Left renal pelvis (tissue), 4 donors: ENCODE measurements at regions not wholly inside any gene's neighbourhood (a gene's known extent, or its start where the extent isn't known, plus 50 kb on each side); places are given as distances from the start of the nearest gene placed in this dataset.

Source experiments
- DNase-seq, 4 donors: peaks; one replicate each; pipeline ENCODE4 v3.0.0-alpha.2; 2013; ENCODE audit warnings: low read depth in 4 of 4, low spot score in 3 of 4

- DNase-seq = no peak
These were observed 69.8 kb upstream of the TMEM33 start for GRCh38 chr4:41865306-41865980.

- no peak for DNase-seq
These were observed 76.1 kb upstream of the TMEM33 start for GRCh38 chr4:41859087-41859486.

GRCh38 chr4:41857226-41857641 is 78.0 kb upstream of the TMEM33 start:
- DNase-seq = no peak

GRCh38 chr4:41856797-41857196 is 78.4 kb upstream of the TMEM33 start:
- DNase-seq = no peak

GRCh38 chr4:41853973-41854372 is 81.3 kb upstream of the TMEM33 start:
- DNase-seq = no peak

- no peak for DNase-seq
These were observed 83.0 kb upstream of the TMEM33 start for GRCh38 chr4:41852229-41852628.

GRCh38 chr4:41851621-41852020 is 83.6 kb upstream of the TMEM33 start:
- no peak for DNase-seq

- no peak for DNase-seq
These were observed 90.9 kb upstream of the TMEM33 start for GRCh38 chr4:41844327-41844726.

GRCh38 chr4:41839916-41840854 is 91.7 kb upstream of the PHOX2B start:
- DNase-seq = no peak

GRCh38 chr4:41838590-41838989 is 90.1 kb upstream of the PHOX2B start:
- DNase-seq = no peak

GRCh38 chr4:41835321-41835995 is 86.9 kb upstream of the PHOX2B start:
- DNase-seq = no peak

- no peak for DNase-seq
These were observed 84.4 kb upstream of the PHOX2B start for GRCh38 chr4:41832961-41833360.

GRCh38 chr4:41822325-41822724 is 73.8 kb upstream of the PHOX2B start:
- DNase-seq = no peak

GRCh38 chr4:41820473-41820872 is 71.9 kb upstream of the PHOX2B start:
- no peak for DNase-seq

GRCh38 chr4:41819621-41820020 is 71.1 kb upstream of the PHOX2B start:
- DNase-seq = no peak

- DNase-seq = no peak
These were observed 66.9 kb upstream of the PHOX2B start for GRCh38 chr4:41815473-41815872.

- peak in 1 of 4 donors; percentile 19 for DNase-seq
These were observed 66.0 kb upstream of the PHOX2B start for GRCh38 chr4:41814565-41814964.

GRCh38 chr4:41806807-41807206 is 58.3 kb upstream of the PHOX2B start:
- no peak for DNase-seq

- no peak for DNase-seq
These were observed 54.1 kb upstream of the PHOX2B start for GRCh38 chr4:41802590-41802989.

- no peak for DNase-seq
These were observed 50.6 kb upstream of the PHOX2B start for GRCh38 chr4:41799126-41799525.
